Astrocyte (in vitro differentiated cells and primary cell): ENCODE measurements at regions not wholly inside any gene's neighbourhood (a gene's known extent, or its start where the extent isn't known, plus 50 kb on each side); places are given as distances from the start of the nearest gene placed in this dataset.

Experiments
- DNase-seq: peaks from one replicate; pipeline ENCODE4 v3.0.0-alpha.2; 2010; ENCODE audit warnings: low read depth
- FAIRE-seq: peaks from 2 replicates; lab custom pipeline; 2011; peaks lifted over from hg19 to GRCh38; lab: Jason Lieb, UNC
- H2AFZ ChIP-seq: 2 replicates; pipeline ENCODE4 v1.6.0; 2012; ENCODE audit warnings: low read depth, low read length, inconsistent platforms
- H3K27ac ChIP-seq: 2 replicates; pipeline ENCODE4 v1.5.1; 2011; ENCODE audit warnings: low read depth, low read length, inconsistent platforms
- H3K27me3 ChIP-seq: 2 replicates; pipeline ENCODE4 v1.6.0; 2011; ENCODE audit warnings: low read length, inconsistent platforms; ENCODE audit not compliant: insufficient read depth
- H3K36me3 ChIP-seq: 2 replicates; pipeline ENCODE4 v1.5.1; 2011; ENCODE audit warnings: low read length, inconsistent platforms; ENCODE audit not compliant: insufficient read depth
- H3K4me1 ChIP-seq: 2 replicates; pipeline ENCODE4 v1.5.1; 2011; ENCODE audit warnings: low read length, inconsistent platforms; ENCODE audit not compliant: insufficient read depth
- H3K4me2 ChIP-seq: 2 replicates; pipeline ENCODE4 v1.6.0; 2012; ENCODE audit warnings: low read length, inconsistent platforms
- H3K4me3 ChIP-seq: 2 replicates; pipeline ENCODE4 v1.5.1; 2011; ENCODE audit warnings: low read depth, mild to moderate bottlenecking, low read length, inconsistent platforms; ENCODE audit not compliant: insufficient read depth
- H3K79me2 ChIP-seq: 2 replicates; pipeline ENCODE4 v1.6.0; 2012; ENCODE audit warnings: mild to moderate bottlenecking, low read length, inconsistent platforms; ENCODE audit not compliant: insufficient read depth
- H3K9ac ChIP-seq: 2 replicates; pipeline ENCODE4 v1.6.0; 2012; ENCODE audit warnings: mild to moderate bottlenecking, low read length, inconsistent platforms
- H3K9me3 ChIP-seq: 2 replicates; pipeline ENCODE4 v1.5.1; 2012; ENCODE audit warnings: low read depth, mild to moderate bottlenecking, low read length, inconsistent platforms; ENCODE audit not compliant: insufficient read depth
- H4K20me1 ChIP-seq: 2 replicates; pipeline ENCODE4 v1.6.0; 2012; ENCODE audit warnings: low read length, inconsistent platforms; ENCODE audit not compliant: insufficient read depth
- H3K27ac Mint-ChIP-seq: one replicate; pipeline ENCODE4 v1.8.0; 2021; ENCODE audit warnings: mild to moderate bottlenecking, mixed read lengths; ENCODE audit not compliant: unreplicated experiment
- H3K27me3 Mint-ChIP-seq: one replicate; pipeline ENCODE4 v1.8.0; 2021; ENCODE audit warnings: low read depth, mixed read lengths; ENCODE audit not compliant: unreplicated experiment
- H3K36me3 Mint-ChIP-seq: one replicate; pipeline ENCODE4 v1.8.0; 2021; ENCODE audit warnings: low read depth, mixed read lengths; ENCODE audit not compliant: unreplicated experiment
- H3K4me1 Mint-ChIP-seq: one replicate; pipeline ENCODE4 v1.8.0; 2021; ENCODE audit warnings: low read depth, mixed read lengths; ENCODE audit not compliant: unreplicated experiment
- H3K4me3 Mint-ChIP-seq: one replicate; pipeline ENCODE4 v1.8.0; 2021; ENCODE audit warnings: mild to moderate bottlenecking, moderate library complexity, mixed read lengths; ENCODE audit not compliant: unreplicated experiment
- H3K9me3 Mint-ChIP-seq: one replicate; pipeline ENCODE4 v1.8.0; 2021; ENCODE audit warnings: mild to moderate bottlenecking, mixed read lengths; ENCODE audit not compliant: unreplicated experiment
- EZH2 ChIP-seq: IDR thresholded peaks from 2 replicates; pipeline ENCODE4 v1.6.1; 2012; ENCODE audit warnings: mild to moderate bottlenecking, low read length, inconsistent platforms; ENCODE audit not compliant: insufficient read depth
- TF ChIP-seq, protein P1 (sequence below): IDR thresholded peaks from 2 replicates; pipeline ENCODE4 v1.5.1; 2011; ENCODE audit warnings: low read depth, mild to moderate bottlenecking, inconsistent platforms, low read length, moderate library complexity; ENCODE audit not compliant: insufficient read depth

DNA sequence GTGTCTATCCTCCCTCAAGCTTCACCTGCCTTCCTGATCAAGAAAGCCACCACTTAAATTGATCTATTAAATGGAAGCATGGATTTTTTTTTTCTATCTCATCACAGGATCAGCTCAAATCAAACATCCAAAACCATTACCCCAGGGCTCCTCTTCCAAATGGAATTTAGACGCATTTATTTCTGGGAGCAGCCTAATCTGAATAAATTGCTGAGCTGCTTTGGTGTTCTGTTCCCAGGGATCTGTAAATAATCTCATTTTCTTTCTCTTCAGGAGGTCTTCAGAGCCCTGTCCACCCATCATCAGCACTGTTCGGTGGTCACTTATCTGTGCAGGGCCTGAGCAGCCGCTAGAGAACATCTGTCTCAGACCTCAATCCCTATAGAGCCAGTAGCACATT lies 695.4 kb upstream of the TMEM132C start:
- no peaks in the 10 kb centered on the region for H3K36me3 Mint-ChIP-seq
- H3K27ac Mint-ChIP-seq = no peak overlapping the region
- FAIRE-seq (no peak), DNase-seq (no peak)
- H3K4me3 Mint-ChIP-seq = no peak overlapping the region
- H4K20me1 ChIP-seq = no peaks in the 10 kb centered on the region
- no peaks in the 10 kb centered on the region for H3K9me3 ChIP-seq
- H3K4me3 ChIP-seq = no peak overlapping the region
- H3K4me1 ChIP-seq = peaks cover 3% of the 10 kb centered on the region
- no peaks in the 10 kb centered on the region for H3K27me3 Mint-ChIP-seq
- no peak overlapping the region for H3K4me2 ChIP-seq
- H3K27ac ChIP-seq = no peak overlapping the region
- no peaks in the 10 kb centered on the region for H3K27me3 ChIP-seq
- H3K9me3 Mint-ChIP-seq = peaks cover 24% of the 10 kb centered on the region
- no peaks in the 10 kb centered on the region for H3K36me3 ChIP-seq
- no peaks in the 10 kb centered on the region for H3K4me1 Mint-ChIP-seq
- H3K79me2 ChIP-seq = no peaks in the 10 kb centered on the region
- TF ChIP-seq, protein P1, sequence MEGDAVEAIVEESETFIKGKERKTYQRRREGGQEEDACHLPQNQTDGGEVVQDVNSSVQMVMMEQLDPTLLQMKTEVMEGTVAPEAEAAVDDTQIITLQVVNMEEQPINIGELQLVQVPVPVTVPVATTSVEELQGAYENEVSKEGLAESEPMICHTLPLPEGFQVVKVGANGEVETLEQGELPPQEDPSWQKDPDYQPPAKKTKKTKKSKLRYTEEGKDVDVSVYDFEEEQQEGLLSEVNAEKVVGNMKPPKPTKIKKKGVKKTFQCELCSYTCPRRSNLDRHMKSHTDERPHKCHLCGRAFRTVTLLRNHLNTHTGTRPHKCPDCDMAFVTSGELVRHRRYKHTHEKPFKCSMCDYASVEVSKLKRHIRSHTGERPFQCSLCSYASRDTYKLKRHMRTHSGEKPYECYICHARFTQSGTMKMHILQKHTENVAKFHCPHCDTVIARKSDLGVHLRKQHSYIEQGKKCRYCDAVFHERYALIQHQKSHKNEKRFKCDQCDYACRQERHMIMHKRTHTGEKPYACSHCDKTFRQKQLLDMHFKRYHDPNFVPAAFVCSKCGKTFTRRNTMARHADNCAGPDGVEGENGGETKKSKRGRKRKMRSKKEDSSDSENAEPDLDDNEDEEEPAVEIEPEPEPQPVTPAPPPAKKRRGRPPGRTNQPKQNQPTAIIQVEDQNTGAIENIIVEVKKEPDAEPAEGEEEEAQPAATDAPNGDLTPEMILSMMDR = no peak
- TF ChIP-seq EZH2 = no peak
- no peak overlapping the region for H3K9ac ChIP-seq
- no peak overlapping the region for H2AFZ ChIP-seq

GRCh38 chr12:127579446-127579845 lies 687.5 kb upstream of the TMEM132C start:
- H3K4me1 Mint-ChIP-seq = no peaks in the 10 kb centered on the region
- H3K9me3 ChIP-seq = no peaks in the 10 kb centered on the region
- peak; percentile 65 for FAIRE-seq

GRCh38 chr12:127582074-127582473 lies 684.9 kb upstream of the TMEM132C start:
- H3K4me1 ChIP-seq = no peaks in the 10 kb centered on the region
- Mint-ChIP-seq H3K4me1 (no peaks in the 10 kb centered on the region), H3K4me3 (no peak overlapping the region), H3K9me3 (peaks cover 15% of the 10 kb centered on the region), H3K27ac (no peak overlapping the region), H3K27me3 (no peaks in the 10 kb centered on the region), H3K36me3 (no peaks in the 10 kb centered on the region)
- TF ChIP-seq, protein P1 = no peak
- TF ChIP-seq EZH2 = no peak
- no peak overlapping the region for H3K9ac ChIP-seq
- no peaks in the 10 kb centered on the region for H3K79me2 ChIP-seq
- H3K9me3 ChIP-seq = no peaks in the 10 kb centered on the region
- no peak overlapping the region for H3K4me3 ChIP-seq
- peak; percentile 40 for DNase-seq
- no peak overlapping the region for H3K27ac ChIP-seq
- no peak for FAIRE-seq
- no peaks in the 10 kb centered on the region for H4K20me1 ChIP-seq
- H2AFZ ChIP-seq = no peak overlapping the region
- no peaks in the 10 kb centered on the region for H3K27me3 ChIP-seq
- H3K4me2 ChIP-seq = no peak overlapping the region
- no peaks in the 10 kb centered on the region for H3K36me3 ChIP-seq

More at GRCh38 chr12:127579446-127579845, 687.5 kb upstream of the TMEM132C start:
- DNase-seq = no peak
- Histone ChIP-seq H4K20me1 (no peaks in the 10 kb centered on the region), H3K9ac (no peak overlapping the region), H3K27ac (no peak overlapping the region), H2AFZ (no peak overlapping the region), H3K4me2 (no peak overlapping the region), H3K27me3 (no peaks in the 10 kb centered on the region), H3K4me3 (no peak overlapping the region), H3K4me1 (no peaks in the 10 kb centered on the region), H3K36me3 (no peaks in the 10 kb centered on the region), H3K79me2 (no peaks in the 10 kb centered on the region)
- no peaks in the 10 kb centered on the region for H3K27me3 Mint-ChIP-seq
- H3K27ac Mint-ChIP-seq = no peak overlapping the region
- peaks cover 18% of the 10 kb centered on the region for H3K9me3 Mint-ChIP-seq
- H3K4me3 Mint-ChIP-seq = no peak overlapping the region
- TF ChIP-seq, protein P1 = no peak
- TF ChIP-seq EZH2 = no peak
- H3K36me3 Mint-ChIP-seq = no peaks in the 10 kb centered on the region
